ENCODE measurements at regions not wholly inside any gene's neighbourhood (a gene's known extent, or its start where the extent isn't known, plus 50 kb on each side); places are given as distances from the start of the nearest gene placed in this dataset.
"Not testable (repeated sequence)": the region's sequence is repeated elsewhere in the genome, so short reads cannot be mapped to it uniquely, and the experiment has no call there.

DNA sequence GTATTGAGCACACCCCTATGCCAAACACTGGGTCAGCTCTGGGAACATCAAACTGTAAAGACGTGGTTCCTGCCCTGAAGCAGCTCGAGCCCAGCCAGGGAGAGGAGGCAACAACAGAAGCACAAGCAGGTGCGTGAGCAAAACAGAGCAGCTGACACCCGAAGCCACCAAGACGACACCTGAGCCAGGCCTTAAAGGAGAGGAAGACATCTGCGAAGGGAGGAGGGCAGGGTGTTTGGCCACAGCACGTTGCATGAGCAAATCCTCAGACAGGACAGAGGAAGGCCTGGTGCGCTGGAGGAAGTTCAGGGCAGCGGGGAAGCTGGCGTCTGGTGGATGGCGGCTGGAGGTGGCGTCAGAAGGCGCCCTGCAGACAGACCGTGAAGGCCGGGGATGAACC lies 172.0 kb downstream of the KLRB1 start:
- DNase-seq (ENCODE audit: low read depth); H3K36me3 ChIP-seq (ENCODE audit: control insufficient read depth, insufficient read depth, low read length); CTCF ChIA-PET; H3K27me3 ChIP-seq (ENCODE audit: control insufficient read depth, insufficient read depth, low read length); POLR2A ChIA-PET; H3K4me3 ChIP-seq (ENCODE audit: low read depth, low read length): not testable (repeated sequence)

DNA sequence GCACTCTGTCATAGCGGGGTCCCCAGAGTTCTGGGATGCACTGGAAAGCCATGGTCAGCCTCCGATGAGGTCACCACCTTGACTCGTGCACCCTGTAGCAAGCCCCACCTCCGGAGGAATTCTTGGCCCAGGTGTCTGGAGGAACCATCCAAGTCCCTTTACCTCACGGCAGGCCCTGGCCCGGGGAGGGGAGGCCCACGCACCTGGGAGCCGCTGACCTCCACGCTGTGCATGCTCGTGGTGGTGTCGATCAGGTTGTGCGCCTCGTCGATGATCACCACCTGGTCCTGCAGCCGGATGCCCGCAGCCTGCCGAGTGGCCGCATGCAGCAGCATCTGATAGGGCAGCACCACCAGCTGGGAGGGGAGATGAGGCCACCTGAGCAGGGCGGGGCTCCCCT lies 177.3 kb downstream of the KLRB1 start:
- CTCF ChIA-PET; H3K36me3 ChIP-seq (ENCODE audit: control insufficient read depth, insufficient read depth, low read length); POLR2A ChIA-PET: not testable (repeated sequence)

DNA sequence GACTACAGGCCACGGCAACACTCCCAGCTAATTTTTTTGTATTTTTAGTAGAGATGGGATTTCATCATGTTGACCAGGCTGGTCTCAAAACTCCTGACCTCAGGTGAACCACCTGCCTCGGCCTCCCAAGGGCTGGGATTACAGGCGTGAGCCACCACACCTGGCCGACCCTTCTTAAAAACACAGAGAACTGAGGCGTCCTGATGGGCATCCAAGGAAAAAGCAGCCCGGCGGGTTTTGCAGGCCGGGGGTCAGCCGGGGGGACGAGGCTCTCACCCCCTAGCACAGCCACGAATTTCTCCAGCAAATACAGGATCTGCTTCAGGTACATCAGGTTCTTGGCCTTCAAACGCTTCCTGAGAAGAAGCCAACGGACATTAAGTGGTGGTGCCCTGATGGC lies 178.9 kb downstream of the KLRB1 start:
- H3K4me3 ChIP-seq (ENCODE audit: low read depth, low read length); DNase-seq (ENCODE audit: low read depth); H3K27me3 ChIP-seq (ENCODE audit: control insufficient read depth, insufficient read depth, low read length); POLR2A ChIA-PET; CTCF ChIA-PET; H3K36me3 ChIP-seq (ENCODE audit: control insufficient read depth, insufficient read depth, low read length): not testable (repeated sequence)

More for the DNA sequence above, 177.3 kb downstream of the KLRB1 start:
- H3K4me3 ChIP-seq (ENCODE audit: low read depth, low read length); H3K27me3 ChIP-seq (ENCODE audit: control insufficient read depth, insufficient read depth, low read length); DNase-seq (ENCODE audit: low read depth): not testable (repeated sequence)

DNA sequence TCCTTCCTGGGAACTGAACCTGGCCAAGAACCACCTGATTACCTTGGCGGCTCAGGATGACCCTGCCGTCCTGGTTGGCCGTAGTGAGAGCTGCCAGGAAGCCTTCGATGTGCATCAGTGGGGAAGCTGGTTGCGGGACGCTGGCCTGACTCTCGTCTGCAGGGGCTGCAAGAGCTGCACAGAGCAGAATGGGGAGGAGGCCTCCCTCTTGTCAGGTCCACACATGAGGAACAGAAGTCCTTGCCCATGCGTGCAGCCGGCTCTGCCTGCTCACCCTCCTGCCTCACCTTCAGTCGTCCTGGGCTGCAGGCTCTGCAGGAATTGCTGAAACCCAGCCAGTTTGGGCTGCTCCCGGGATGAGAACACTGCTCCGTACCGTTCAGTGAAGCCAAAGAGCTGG lies 182.3 kb downstream of the KLRB1 start:
- H3K36me3 ChIP-seq (ENCODE audit: control insufficient read depth, insufficient read depth, low read length); H3K4me3 ChIP-seq (ENCODE audit: low read depth, low read length); H3K27me3 ChIP-seq (ENCODE audit: control insufficient read depth, insufficient read depth, low read length); DNase-seq (ENCODE audit: low read depth); CTCF ChIA-PET; POLR2A ChIA-PET: not testable (repeated sequence)

DNA sequence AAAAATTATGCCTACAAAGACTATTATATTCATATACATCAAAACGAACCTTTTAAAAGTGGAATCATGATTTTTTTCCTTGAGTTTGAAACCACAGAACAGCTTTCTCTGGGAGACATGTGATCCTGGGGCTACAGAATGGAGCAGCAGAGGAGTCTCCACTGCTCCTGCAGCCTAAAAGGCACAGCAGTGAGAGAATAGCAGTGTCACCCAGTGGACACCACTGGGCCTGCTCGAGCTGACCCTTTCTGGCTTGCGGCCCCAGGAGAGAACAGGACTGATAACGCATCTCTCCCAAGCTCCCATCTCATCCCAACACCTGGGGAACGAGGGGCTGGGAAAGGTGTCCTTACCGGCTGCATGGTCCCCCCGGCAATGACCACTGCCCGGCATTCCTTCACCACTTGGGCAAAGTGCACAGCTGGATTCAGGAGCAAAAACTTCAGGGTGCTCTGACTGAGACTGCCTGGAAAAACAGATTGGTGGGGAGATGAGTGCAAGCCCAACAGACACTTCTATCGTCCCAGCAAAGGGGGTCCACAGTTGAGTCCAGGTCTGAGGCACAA lies 183.5 kb downstream of the KLRB1 start:
- H3K4me3 ChIP-seq (ENCODE audit: low read depth, low read length); H3K27me3 ChIP-seq (ENCODE audit: control insufficient read depth, insufficient read depth, low read length); DNase-seq (ENCODE audit: low read depth); CTCF ChIA-PET; POLR2A ChIA-PET; H3K36me3 ChIP-seq (ENCODE audit: control insufficient read depth, insufficient read depth, low read length): not testable (repeated sequence)

DNA sequence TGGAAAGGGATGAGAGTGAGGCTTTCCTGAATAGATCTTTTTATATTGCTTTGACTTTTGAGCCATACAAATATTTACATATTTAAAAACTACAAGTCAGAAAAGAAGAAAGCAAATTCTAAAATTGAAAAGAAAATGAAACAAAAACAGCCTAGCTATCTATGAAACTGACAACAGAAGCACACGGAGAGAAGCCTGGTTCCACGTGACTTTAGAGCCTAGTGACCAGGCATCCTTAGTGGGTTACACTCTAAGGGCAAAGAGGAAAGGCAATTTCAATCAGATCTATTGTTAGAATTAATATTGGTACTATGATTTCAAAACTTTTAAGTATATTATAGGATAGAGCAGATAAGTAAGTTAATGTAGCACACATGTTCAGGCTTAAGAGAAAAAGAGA lies 185.0 kb downstream of the KLRB1 start:
- H3K4me3 ChIP-seq (ENCODE audit: low read depth, low read length); H3K36me3 ChIP-seq (ENCODE audit: control insufficient read depth, insufficient read depth, low read length); H3K27me3 ChIP-seq (ENCODE audit: control insufficient read depth, insufficient read depth, low read length); CTCF ChIA-PET; DNase-seq (ENCODE audit: low read depth); POLR2A ChIA-PET: not testable (repeated sequence)

DNA sequence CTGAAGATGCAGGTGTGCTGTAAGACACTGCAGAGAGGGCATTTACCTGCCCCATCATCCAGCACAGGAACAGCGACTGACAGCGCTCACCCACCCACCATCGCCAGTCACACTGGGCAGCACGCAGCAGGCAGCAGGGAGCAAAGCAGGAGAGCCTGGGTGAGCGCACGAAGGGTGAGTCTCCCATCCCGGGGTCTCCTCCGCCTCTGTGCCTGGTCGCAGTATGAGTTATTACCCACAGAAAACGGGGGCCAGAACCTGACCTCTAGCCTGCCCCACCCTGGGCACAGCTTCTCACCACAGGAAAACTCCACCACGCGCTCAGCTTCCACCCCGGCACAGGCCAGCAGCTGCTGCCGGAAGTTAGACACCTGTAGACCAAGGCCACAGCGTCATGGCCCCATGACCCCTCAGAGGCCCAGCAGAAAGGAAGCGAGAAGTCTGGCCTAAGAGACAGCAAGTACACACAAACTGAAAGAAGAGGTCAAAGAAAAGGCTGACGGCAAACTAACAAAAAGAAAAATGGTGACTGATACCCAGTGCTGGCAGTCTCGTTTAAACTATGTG lies 186.1 kb downstream of the KLRB1 start:
- POLR2A ChIA-PET; CTCF ChIA-PET; H3K27me3 ChIP-seq (ENCODE audit: control insufficient read depth, insufficient read depth, low read length); H3K36me3 ChIP-seq (ENCODE audit: control insufficient read depth, insufficient read depth, low read length); DNase-seq (ENCODE audit: low read depth); H3K4me3 ChIP-seq (ENCODE audit: low read depth, low read length): not testable (repeated sequence)

DNA sequence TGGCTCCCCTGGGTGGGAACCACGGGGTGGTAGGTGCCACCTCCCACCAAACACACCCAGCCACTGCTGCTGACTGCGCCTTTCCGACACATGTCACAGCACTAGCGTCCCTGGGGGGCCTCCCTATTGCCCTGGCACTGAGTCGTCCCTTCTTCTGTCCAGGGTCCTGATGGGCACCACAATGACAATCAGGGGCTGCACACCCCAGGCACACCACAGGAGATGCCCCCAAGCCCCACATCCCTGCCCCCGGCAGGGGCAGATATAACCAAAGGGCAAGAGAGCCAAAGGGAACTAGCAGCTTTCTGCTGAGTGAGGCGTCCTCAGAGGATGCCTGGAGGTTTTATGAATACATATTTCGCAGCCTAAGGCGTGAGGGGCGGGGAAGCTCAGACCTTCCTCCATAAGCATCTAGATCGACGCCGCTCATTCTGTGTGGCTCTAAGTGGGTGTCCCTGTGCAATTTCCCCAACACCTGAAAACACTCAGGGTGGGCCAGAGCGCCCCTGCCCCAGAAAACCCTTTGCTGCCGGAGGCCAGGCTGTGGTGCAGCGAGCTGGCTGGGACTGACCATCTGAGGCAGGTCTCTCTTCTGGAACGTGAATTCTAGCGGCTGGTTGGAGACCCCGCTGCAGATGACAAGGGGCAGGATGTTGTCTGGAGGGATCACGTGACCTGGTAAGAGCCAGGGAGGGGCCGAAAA lies 186.7 kb downstream of the KLRB1 start:
- DNase-seq (ENCODE audit: low read depth); H3K27me3 ChIP-seq (ENCODE audit: control insufficient read depth, insufficient read depth, low read length); CTCF ChIA-PET; H3K4me3 ChIP-seq (ENCODE audit: low read depth, low read length); POLR2A ChIA-PET; H3K36me3 ChIP-seq (ENCODE audit: control insufficient read depth, insufficient read depth, low read length): not testable (repeated sequence)

DNA sequence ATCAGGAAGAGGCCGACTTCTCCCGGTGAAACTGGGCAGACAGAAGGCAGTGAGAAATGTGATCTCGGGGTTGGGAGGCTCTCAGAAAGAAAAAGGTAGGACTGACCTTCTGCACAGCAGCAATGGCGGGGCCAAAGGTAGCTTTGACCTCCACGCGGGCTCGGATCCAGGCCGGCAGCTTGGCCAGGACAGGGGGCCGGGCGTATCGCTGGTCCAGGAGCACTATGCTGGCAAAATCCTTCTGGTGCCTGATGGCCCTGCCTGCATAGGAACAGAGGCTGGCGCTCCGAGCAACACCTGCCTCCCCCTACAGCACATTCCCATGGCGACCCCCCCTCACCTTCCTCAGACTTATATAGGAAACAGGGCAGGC lies 189.1 kb downstream of the KLRB1 start:
- H3K4me3 ChIP-seq (ENCODE audit: low read depth, low read length); CTCF ChIA-PET; POLR2A ChIA-PET; DNase-seq (ENCODE audit: low read depth); H3K36me3 ChIP-seq (ENCODE audit: control insufficient read depth, insufficient read depth, low read length); H3K27me3 ChIP-seq (ENCODE audit: control insufficient read depth, insufficient read depth, low read length): not testable (repeated sequence)

DNA sequence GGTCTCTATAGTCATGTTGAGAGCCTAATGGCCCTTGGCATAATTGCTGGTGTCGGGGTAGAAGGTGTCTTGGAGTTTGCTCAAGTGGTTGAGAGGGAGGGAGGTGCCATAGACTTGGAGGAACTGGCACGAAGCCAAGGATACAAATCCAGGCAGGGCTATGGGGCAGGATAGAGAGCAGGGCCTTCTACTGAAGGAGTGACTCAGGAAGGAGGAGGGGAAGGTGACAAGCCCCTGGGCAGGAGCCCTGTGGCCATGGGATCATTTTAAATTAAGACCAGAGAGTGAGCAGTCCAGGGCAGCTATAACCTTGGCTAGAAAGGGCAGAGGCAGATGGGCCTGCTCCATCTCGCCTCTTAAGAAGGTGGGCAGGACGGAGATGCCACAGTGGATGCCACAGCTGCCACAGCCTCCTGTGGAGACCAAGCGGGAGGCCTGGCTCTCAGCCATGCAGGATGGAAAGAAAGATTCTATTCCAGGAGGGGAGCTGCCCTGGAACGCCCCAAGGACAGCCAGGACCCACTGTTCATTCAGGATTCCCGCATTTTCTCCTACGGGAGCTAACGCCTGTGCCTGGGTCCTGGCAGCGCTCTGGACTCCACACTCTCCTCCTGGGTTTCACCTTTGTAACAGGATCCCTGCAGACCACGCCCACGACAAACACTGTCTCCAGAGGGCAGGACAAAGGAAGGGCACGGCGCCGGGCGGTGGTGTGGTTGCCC lies 189.6 kb downstream of the KLRB1 start:
- POLR2A ChIA-PET; H3K27me3 ChIP-seq (ENCODE audit: control insufficient read depth, insufficient read depth, low read length); H3K36me3 ChIP-seq (ENCODE audit: control insufficient read depth, insufficient read depth, low read length); DNase-seq (ENCODE audit: low read depth); CTCF ChIA-PET; H3K4me3 ChIP-seq (ENCODE audit: low read depth, low read length): not testable (repeated sequence)

DNA sequence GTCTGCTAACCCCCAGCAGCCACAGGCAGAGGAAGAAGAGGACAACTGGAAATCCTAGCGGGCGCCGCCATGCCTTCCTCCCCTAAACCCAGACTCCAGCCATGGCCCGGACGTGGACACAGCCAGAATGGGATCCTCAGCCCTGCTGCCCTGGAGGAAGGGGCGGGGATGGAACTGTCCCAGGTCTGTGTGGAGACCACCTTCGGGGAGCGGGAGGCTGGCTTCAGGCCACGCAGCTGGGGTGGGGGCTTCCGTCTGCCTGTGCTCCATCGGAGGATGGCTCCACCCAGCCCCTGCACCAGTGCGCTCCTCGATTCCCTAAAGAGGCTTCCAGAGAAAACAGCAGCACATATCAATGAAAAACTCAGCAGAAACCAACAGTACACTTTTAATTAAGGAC lies 190.4 kb downstream of the KLRB1 start:
- H3K4me3 ChIP-seq (ENCODE audit: low read depth, low read length); H3K36me3 ChIP-seq (ENCODE audit: control insufficient read depth, insufficient read depth, low read length); CTCF ChIA-PET; POLR2A ChIA-PET; DNase-seq (ENCODE audit: low read depth); H3K27me3 ChIP-seq (ENCODE audit: control insufficient read depth, insufficient read depth, low read length): not testable (repeated sequence)

DNA sequence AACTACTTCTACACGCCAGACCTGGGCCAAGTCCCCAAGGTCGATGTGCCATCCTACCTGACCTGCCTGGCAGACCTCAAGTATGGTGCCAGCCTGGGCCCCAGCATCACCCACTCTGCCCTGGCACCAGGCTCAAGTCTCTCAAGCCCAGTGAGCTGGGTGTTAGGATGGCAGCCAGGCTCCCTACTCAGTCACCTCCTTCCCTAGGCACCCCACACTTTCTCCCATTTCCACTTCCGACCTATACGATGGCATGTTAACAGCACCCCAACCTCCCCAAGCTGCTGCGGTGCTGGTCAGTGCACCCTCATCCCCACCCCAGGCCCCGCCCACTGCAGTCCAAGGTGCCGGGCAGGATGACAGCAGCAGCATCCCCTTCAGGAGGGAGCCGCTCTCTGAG lies 191.4 kb downstream of the KLRB1 start:
- H3K36me3 ChIP-seq (ENCODE audit: control insufficient read depth, insufficient read depth, low read length); CTCF ChIA-PET; POLR2A ChIA-PET; H3K4me3 ChIP-seq (ENCODE audit: low read depth, low read length); DNase-seq (ENCODE audit: low read depth); H3K27me3 ChIP-seq (ENCODE audit: control insufficient read depth, insufficient read depth, low read length): not testable (repeated sequence)

DNA sequence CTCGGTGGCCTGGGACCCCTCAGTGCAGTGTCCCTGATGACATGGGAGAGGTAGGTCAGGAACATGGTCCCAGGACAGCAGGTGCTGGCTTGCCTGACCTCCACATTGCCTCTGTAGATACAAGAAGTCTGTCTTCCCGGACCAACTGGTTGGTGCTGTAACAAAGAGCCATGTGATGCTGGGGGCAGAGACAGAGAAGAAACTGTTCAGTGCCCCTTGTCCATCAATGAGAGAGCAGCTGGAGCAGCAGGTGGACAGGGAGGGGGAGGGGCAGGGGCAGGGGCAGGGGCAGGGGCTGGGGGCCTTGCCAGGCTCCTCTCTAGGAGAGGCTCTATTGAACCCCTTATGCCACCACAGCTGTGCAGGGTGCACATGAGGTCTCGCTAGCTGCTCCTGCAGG lies 191.8 kb downstream of the KLRB1 start:
- H3K4me3 ChIP-seq (ENCODE audit: low read depth, low read length); H3K36me3 ChIP-seq (ENCODE audit: control insufficient read depth, insufficient read depth, low read length); DNase-seq (ENCODE audit: low read depth); CTCF ChIA-PET; POLR2A ChIA-PET; H3K27me3 ChIP-seq (ENCODE audit: control insufficient read depth, insufficient read depth, low read length): not testable (repeated sequence)
